Muscle layer of duodenum (tissue), 2 donors: ENCODE measurements at regions not wholly inside any gene's neighbourhood (a gene's known extent, or its start where the extent isn't known, plus 50 kb on each side); places are given as distances from the start of the nearest gene placed in this dataset.
"Not testable (repeated sequence)": the region's sequence is repeated elsewhere in the genome, so short reads cannot be mapped to it uniquely, and the experiment has no call there.

Experiments
- H3K27ac ChIP-seq: one replicate; pipeline ENCODE4 v1.7.0; 2013; ENCODE audit warnings: mild to moderate bottlenecking, low read length
- H3K27me3 ChIP-seq: one replicate; pipeline ENCODE4 v1.7.0; 2013; ENCODE audit warnings: low read depth, mild to moderate bottlenecking, control low read depth, low read length
- H3K36me3 ChIP-seq, 2 donors: one replicate each; pipeline ENCODE4 v1.7.0; 2013; ENCODE audit warnings: low read length in 2 of 2, control low read depth in 1 of 2, mild to moderate bottlenecking in 1 of 2; ENCODE audit not compliant: insufficient read depth in 2 of 2, control insufficient read depth in 1 of 2
- H3K4me1 ChIP-seq, 2 donors: one replicate each; pipeline ENCODE4 v1.7.0; 2013; ENCODE audit warnings: low read length in 2 of 2, mild to moderate bottlenecking in 2 of 2, control low read depth in 1 of 2, moderate library complexity in 1 of 2; ENCODE audit not compliant: insufficient read depth in 2 of 2, control insufficient read depth in 1 of 2
- H3K4me3 ChIP-seq, 2 donors: one replicate each; pipeline ENCODE4 v1.7.0; 2013; ENCODE audit warnings: low read length in 2 of 2, low read depth in 1 of 2, mild to moderate bottlenecking in 1 of 2
- H3K9me3 ChIP-seq, 2 donors: one replicate each; pipeline ENCODE4 v1.7.0; 2013; ENCODE audit warnings: low read length in 2 of 2, control low read depth in 1 of 2, mild to moderate bottlenecking in 1 of 2; ENCODE audit not compliant: control insufficient read depth in 1 of 2
- donor health status: healthy.

DNA sequence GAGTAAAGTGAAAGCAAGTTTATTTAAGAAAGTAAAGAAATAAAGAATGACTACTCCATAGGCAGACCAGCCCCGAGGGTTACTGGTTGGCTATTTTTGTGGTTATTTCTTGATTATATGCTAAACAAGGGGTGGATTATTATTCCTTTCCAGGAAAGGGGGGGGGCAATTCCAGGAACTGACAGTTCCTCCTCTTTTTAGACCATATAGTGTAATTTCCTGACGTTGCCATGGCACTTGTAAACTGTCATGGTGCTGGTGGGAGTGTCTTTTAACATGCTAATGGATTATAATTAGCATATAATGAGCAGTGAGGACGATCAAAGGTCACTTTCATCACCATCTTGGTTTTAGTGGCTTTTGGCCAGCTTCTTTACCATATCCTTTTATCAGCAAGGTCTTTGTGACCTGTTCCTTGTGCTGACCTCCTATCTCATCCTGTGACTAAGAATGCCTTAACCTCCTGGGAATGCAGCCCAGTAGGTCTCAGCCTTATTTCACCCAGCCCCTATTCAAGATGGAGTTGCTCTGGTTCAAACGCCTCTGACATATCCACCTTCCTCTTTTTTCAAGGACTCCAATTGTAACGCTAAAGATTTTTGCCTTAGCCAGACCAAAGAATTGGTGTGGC, 104.1 kb downstream of the FAM72C start:
- not testable (repeated sequence) for H3K4me1 ChIP-seq, H3K27me3 ChIP-seq, H3K9me3 ChIP-seq, H3K4me3 ChIP-seq, H3K36me3 ChIP-seq, H3K27ac ChIP-seq

DNA sequence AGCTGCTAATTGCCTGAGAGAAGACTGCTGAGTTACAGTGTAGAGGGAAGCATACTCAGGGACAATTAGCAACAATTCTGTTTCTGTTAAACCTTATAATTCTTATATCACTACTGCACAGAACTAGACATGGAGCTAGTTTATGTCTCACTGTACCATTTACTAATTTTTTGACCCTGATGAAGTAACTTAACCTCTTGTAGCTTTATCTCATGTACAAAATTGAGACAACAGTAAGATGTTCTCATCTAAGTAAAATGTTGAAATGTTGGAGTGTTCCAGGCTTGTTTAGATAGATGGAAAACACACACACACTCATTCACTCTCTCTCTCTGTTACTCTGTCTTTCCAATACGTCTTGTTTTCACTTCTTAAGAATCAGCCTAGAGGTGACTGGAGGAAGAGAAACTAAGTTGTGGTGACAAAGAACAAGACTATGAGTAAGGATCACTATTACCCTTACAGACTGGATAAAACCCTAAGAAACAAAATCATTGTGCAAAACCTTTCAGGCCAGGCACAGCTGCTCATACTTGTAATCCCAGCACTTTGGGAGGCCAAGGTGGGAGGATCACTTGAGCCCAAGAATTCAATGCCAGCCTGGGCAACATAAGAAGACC, 107.8 kb downstream of the FAM72C start:
- H3K4me1 ChIP-seq, H3K4me3 ChIP-seq, H3K27ac ChIP-seq, H3K27me3 ChIP-seq, H3K36me3 ChIP-seq, H3K9me3 ChIP-seq: not testable (repeated sequence)

DNA sequence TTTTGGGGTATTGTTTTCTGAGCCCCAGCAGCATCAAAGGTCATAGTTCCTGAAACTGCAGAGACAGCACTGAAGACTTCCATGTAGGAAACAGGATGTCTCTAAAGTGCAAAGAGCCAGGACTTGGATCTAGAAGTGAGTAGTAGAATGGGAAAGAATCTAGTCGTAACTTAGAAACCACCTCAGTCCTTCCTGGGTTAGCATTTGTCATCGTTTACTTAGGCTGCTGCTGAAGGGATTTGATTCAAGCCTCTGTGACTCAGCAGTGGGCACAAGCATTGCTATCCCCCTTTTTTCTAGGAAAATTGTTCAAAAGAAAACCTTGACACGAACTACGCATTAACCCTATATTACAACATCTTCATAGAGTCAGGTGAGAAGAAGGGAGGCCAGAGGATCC, 109.1 kb downstream of the FAM72C start:
- not testable (repeated sequence) for H3K36me3 ChIP-seq, H3K4me1 ChIP-seq

DNA sequence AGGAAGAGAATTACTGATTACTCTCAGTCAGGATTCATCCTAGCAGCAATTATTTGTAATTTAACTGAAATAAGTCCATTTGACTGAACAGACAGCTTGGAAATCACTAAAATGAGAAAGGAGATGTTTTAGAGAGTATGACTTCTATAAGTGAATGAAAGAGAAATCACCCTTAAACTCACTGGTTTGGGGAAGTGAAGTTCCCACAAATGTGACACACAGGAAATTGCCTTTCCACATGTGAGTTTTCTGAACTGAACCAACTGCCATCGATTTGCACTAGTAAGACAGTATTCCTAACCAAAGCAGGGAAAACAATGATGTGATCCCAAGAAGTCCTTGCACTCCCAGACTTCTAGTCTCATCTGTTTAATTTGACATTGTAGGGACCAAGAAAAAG, 110.5 kb downstream of the FAM72C start:
- not testable (repeated sequence) for H3K9me3 ChIP-seq, H3K4me1 ChIP-seq, H3K36me3 ChIP-seq, H3K4me3 ChIP-seq, H3K27ac ChIP-seq, H3K27me3 ChIP-seq

More for the DNA sequence above, 109.1 kb downstream of the FAM72C start:
- not testable (repeated sequence) for H3K9me3 ChIP-seq, H3K27me3 ChIP-seq, H3K27ac ChIP-seq, H3K4me3 ChIP-seq

DNA sequence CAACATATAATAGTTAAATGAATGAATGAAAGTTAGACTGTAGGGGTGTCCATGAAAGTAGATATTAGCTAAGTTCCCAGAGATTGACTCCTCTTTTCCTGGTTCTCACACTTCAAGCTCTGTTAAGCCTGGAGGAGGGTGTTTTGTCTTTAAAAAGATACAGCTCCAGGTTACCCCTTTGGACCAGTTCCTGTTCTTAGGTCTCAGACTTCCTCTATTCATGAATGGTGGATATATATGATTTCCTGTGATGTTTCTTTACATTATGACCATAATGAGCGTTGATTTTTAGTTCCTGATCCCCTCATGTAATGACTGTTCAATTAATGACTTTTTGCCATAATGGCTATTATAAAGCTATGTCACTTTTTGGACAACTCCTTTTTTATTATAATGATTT, 115.9 kb downstream of the FAM72C start:
- not testable (repeated sequence) for H3K4me1 ChIP-seq, H3K36me3 ChIP-seq, H3K9me3 ChIP-seq

DNA sequence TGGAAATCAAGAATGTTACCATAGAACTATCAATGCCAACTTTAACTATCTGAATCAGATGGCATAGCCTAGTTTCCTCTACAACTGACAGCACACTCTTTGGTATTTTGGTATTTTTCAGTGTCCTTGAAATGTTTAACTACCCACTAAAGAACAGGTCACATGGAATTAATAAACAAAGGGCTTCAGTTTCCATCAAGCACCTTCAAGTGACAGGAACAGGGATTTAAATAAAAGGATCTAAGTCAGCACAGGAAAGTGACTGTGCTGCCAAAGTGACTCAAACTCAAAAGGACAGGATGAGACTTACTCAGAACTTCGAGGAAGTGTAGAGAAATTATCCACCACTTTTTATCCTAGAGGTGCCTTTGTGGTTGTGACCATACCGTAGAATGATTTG, 117.7 kb downstream of the FAM72C start:
- not testable (repeated sequence) for H3K4me3 ChIP-seq, H3K36me3 ChIP-seq, H3K9me3 ChIP-seq, H3K27ac ChIP-seq, H3K4me1 ChIP-seq, H3K27me3 ChIP-seq

More for the DNA sequence above, 115.9 kb downstream of the FAM72C start:
- not testable (repeated sequence) for H3K27me3 ChIP-seq, H3K27ac ChIP-seq, H3K4me3 ChIP-seq

DNA sequence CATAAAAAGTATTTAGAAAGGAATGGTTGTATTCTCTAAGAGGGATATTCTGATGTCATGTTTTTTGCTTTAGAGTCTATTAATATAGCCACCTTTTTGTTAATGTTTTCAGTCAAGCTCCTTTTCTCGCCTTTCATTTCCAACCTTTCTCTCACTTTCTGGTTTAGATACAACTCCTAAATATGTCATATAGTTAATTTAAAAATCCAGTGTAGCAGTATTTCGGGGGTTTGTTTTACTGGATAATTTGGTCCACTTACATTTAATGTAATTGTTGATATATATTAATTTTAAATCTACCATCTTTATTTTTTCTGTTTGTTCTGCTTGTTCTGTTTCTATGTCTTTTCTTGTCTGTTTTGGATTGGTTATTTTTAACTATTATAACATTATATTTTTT, 121.1 kb downstream of the FAM72C start:
- H3K9me3 ChIP-seq, H3K36me3 ChIP-seq, H3K27me3 ChIP-seq, H3K27ac ChIP-seq, H3K4me3 ChIP-seq, H3K4me1 ChIP-seq: not testable (repeated sequence)

DNA sequence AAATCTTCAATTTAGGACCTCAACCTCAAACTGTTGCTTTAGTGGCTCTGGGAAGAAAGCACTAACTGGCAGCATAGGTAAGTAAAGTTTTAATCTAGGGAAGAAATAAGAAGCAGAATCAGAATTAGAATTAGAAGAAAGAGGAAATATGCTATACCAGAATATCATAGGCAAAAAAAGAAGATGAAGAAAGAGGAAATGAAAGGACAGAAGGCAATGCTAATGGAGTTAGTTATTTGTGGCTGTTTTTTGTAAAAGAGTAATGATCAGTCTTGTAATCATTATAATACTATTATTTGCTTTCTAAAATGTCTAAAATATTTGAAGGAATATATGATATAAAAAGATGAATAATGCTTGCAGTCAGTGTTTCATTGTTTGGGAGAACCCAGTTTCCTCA, 122.9 kb downstream of the FAM72C start:
- H3K27ac ChIP-seq, H3K9me3 ChIP-seq, H3K4me1 ChIP-seq, H3K36me3 ChIP-seq, H3K27me3 ChIP-seq, H3K4me3 ChIP-seq: not testable (repeated sequence)

DNA sequence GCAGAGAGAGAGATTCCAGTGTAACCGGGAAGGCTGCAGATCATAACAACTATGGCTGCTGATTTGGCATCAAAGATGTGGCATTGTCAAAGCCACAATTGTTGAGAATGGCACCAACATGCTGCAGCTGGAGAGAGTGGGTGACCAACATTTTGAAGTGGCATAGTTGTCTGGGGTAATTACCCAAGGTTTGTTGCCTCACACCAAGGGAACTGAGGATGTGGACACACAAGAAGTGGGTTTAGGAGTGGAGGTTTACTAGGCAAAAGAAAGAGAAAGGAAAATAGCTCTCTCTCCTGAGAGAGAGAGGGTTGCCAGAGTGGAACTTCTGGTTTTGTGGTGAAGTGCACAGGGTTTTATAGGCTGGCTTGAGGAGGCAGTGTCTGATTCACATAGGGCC, 126.6 kb downstream of the FAM72C start:
- not testable (repeated sequence) for H3K27ac ChIP-seq, H3K4me1 ChIP-seq, H3K9me3 ChIP-seq, H3K36me3 ChIP-seq, H3K4me3 ChIP-seq, H3K27me3 ChIP-seq

DNA sequence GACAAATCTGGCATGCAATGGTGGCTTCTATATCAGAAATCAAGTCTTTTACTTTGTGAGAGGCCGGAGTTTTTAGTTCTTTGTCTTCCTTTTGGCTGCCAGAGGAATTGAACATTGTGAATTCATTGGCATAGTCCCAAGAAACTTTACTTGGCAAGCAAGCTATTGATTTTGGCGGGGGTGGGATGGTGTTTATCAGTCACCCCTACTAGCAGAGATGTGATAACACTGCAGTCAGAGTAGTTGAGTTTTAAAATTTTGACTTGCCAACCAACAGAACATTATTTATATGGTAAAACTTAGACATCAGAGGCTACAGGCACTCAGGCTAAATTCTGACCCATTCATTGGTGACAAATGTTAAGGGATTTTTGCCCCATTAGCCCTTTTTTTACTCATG, 129.7 kb downstream of the FAM72C start:
- not testable (repeated sequence) for H3K27ac ChIP-seq, H3K4me3 ChIP-seq, H3K36me3 ChIP-seq, H3K27me3 ChIP-seq, H3K9me3 ChIP-seq, H3K4me1 ChIP-seq

DNA sequence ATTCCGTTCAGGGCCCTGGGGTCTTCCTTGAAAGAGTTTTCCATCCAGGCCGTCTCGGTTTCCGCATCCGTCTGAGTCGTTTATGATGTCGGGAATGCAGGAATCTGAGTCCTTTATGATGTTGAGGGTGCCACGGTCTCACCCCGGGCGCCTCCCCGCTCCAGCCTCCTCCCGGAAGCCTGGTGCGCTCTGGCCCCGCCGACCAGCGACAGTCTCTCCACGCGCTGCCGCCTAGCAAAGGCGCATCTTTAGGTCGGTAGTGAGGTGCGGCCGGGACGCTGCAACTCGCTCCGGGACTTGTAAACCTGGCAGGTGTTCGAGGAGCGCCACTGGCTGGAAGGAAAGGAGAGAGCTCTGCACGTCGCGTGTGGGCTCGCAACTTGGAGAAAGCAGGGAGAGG, 132.6 kb downstream of the FAM72C start:
- not testable (repeated sequence) for H3K36me3 ChIP-seq, H3K4me3 ChIP-seq, H3K27ac ChIP-seq, H3K4me1 ChIP-seq, H3K9me3 ChIP-seq, H3K27me3 ChIP-seq

DNA sequence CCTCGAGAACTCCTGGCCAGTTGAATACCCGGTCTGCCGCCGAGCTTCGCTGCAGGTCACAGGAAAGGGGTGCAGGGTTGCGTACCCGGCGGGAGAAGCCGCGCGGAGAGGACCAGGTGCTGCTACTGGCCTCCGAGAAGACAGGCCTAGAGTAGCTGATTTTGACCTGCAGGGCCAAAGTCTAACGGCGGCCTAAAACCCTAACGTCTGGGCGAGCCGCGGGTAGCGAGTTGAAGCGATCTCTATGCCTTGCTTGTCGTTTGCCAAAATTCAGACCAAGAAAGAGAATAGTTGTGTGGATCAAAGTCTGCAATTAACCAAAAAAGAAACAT, 133.2 kb downstream of the FAM72C start:
- H3K27ac ChIP-seq, H3K36me3 ChIP-seq, H3K27me3 ChIP-seq, H3K9me3 ChIP-seq, H3K4me1 ChIP-seq, H3K4me3 ChIP-seq: not testable (repeated sequence)
